HG03442 (cell line): ENCODE measurements at regions not wholly inside any gene's neighbourhood (a gene's known extent, or its start where the extent isn't known, plus 50 kb on each side); places are given as distances from the start of the nearest gene placed in this dataset.

Source experiments
- ATAC-seq: cut with Tn5 transposase; IDR thresholded peaks from one replicate; pipeline ENCODE4 v1.9.1; 2021; ENCODE audit warnings: mild to moderate bottlenecking, moderate library complexity; ENCODE audit not compliant: unreplicated experiment

- ATAC-seq: no peak
These were observed 124.2 kb upstream of the CELF4 start for GRCh38 chr18:37689841-37690240.

GRCh38 chr18:37684590-37684989 is 119.0 kb upstream of the CELF4 start:
- ATAC-seq: no peak

- ATAC-seq: no peak
These were observed 118.6 kb upstream of the CELF4 start for GRCh38 chr18:37684183-37684582.

- no peak for ATAC-seq
These were observed 115.3 kb upstream of the CELF4 start for GRCh38 chr18:37680911-37681310.

GRCh38 chr18:37676276-37676675 is 110.7 kb upstream of the CELF4 start:
- ATAC-seq: no peak

GRCh38 chr18:37675699-37676098 is 110.1 kb upstream of the CELF4 start:
- ATAC-seq: no peak

GRCh38 chr18:37674570-37674969 is 109.0 kb upstream of the CELF4 start:
- no peak for ATAC-seq

GRCh38 chr18:37673671-37674070 is 108.1 kb upstream of the CELF4 start:
- no peak for ATAC-seq

- no peak for ATAC-seq
These were observed 107.5 kb upstream of the CELF4 start for GRCh38 chr18:37672932-37673595.

GRCh38 chr18:37672001-37672400 is 106.4 kb upstream of the CELF4 start:
- ATAC-seq: no peak

GRCh38 chr18:37671530-37671929 is 105.9 kb upstream of the CELF4 start:
- ATAC-seq: no peak

- no peak for ATAC-seq
These were observed 105.5 kb upstream of the CELF4 start for GRCh38 chr18:37671119-37671518.

GRCh38 chr18:37669991-37670534 is 104.5 kb upstream of the CELF4 start:
- ATAC-seq: no peak

GRCh38 chr18:37668971-37669747 is 103.6 kb upstream of the CELF4 start:
- ATAC-seq: no peak

GRCh38 chr18:37667836-37668235 is 102.2 kb upstream of the CELF4 start:
- ATAC-seq: no peak

- ATAC-seq: no peak
These were observed 101.4 kb upstream of the CELF4 start for GRCh38 chr18:37666991-37667390.

- ATAC-seq: no peak
These were observed 100.9 kb upstream of the CELF4 start for GRCh38 chr18:37666451-37666850.

GRCh38 chr18:37665346-37665745 is 99.7 kb upstream of the CELF4 start:
- no peak for ATAC-seq

GRCh38 chr18:37663446-37663845 is 97.8 kb upstream of the CELF4 start:
- ATAC-seq: no peak

- ATAC-seq: no peak
These were observed 97.1 kb upstream of the CELF4 start for GRCh38 chr18:37662546-37663339.

- no peak for ATAC-seq
These were observed 96.5 kb upstream of the CELF4 start for GRCh38 chr18:37662099-37662498.
